ENCODE measurements at regions not wholly inside any gene's neighbourhood (a gene's known extent, or its start where the extent isn't known, plus 50 kb on each side); places are given as distances from the start of the nearest gene placed in this dataset.

GRCh38 chr3:166071831-166072230, 234.6 kb upstream of the BCHE start:
- TF ChIP-seq CTCF (IDR thresholded peaks at IDR 0.05) (no peak), POLR2A (IDR thresholded peaks at IDR 0.05) (no peak)

All from prostate gland (tissue), 2 donors.